HepG2 (cell line): ENCODE measurements at regions not wholly inside any gene's neighbourhood (a gene's known extent, or its start where the extent isn't known, plus 50 kb on each side); places are given as distances from the start of the nearest gene placed in this dataset.

Experiments used
- ATAC-seq: fragments of 200-7000 bp; cut with Tn5 transposase; 3 replicates; pipeline ENCODE4 v1.9.1; 2020; ENCODE audit warnings: mild to moderate bottlenecking, moderate library complexity
- BruUV-seq: library from RNA; stranded (reverse); fragments of 400-500 nt; replicated peaks from 2 replicates; lab custom pipeline; 2021; lab: Mats Ljungman, UMichigan
- CTCF ChIA-PET: fragments of 300-600 bp; formaldehyde crosslinking; extraction: SDS; loops from one replicate; lab custom pipeline; 2021; ENCODE audit warnings: low total read pairs, inconsistent platforms, low intra/inter-chr PET ratio; lab: Yijun Ruan, JAX
- POLR2A ChIA-PET: fragments of 350-600 bp; sonication (Branson Sonifier 250); formaldehyde crosslinking; loops from one replicate; lab custom pipeline; 2020; ENCODE audit warnings: antibody characterized with exemption, inconsistent platforms; lab: Yijun Ruan, JAX
- DNase-seq: peaks from one replicate; pipeline ENCODE4 v3.0.0-alpha.2; 2015; ENCODE audit warnings: low spot score
- FAIRE-seq: peaks from 3 replicates; lab custom pipeline; 2011; peaks lifted over from hg19 to GRCh38; lab: Jason Lieb, UNC
- H2AFZ ChIP-seq: one replicate; pipeline ENCODE4 v1.6.1; 2011; ENCODE audit warnings: low read length, inconsistent platforms
- H3K27ac ChIP-seq: fragments of 300-600 bp; 3 replicates; pipeline ENCODE4 v1.8.0; 2011; ENCODE audit warnings: mixed run types, mild to moderate bottlenecking, mixed read lengths, low read length, inconsistent platforms; ENCODE audit not compliant: insufficient read depth; ENCODE audit errors: extremely low read length
- H3K27me3 ChIP-seq, 2 experiments: fragments of 200-600 bp in 1 of 2; 2 replicates in 1 of 2; 3 replicates in 1 of 2; pipeline versions ENCODE4 v1.6.0 to v1.8.0; 2011; ENCODE audit warnings: low read length in 2 of 2, mild to moderate bottlenecking in 2 of 2, moderate library complexity in 2 of 2, inconsistent platforms in 1 of 2; ENCODE audit not compliant: insufficient read depth in 2 of 2, control insufficient read depth in 1 of 2
- H3K36me3 ChIP-seq, 2 experiments: fragments of 200-600 bp in 1 of 2; replicated peaks in 1 of 2; 2 replicates in 1 of 2; 3 replicates in 1 of 2; pipeline versions ENCODE4 v1.5.1 to v1.8.0; 2011; ENCODE audit warnings: low read length in 2 of 2, inconsistent platforms in 1 of 2; ENCODE audit not compliant: insufficient read depth in 2 of 2, control insufficient read depth in 1 of 2
- H3K4me1 ChIP-seq: 2 replicates; pipeline ENCODE4 v1.5.1; 2012; ENCODE audit warnings: low read length, inconsistent platforms; ENCODE audit not compliant: insufficient read depth
- H3K4me2 ChIP-seq: 2 replicates; pipeline ENCODE4 v1.6.0; 2011; ENCODE audit warnings: low read depth, low read length, inconsistent platforms
- H3K4me3 ChIP-seq, 3 experiments: fragments of 200-600 bp in 1 of 3; sonication (generic), shearing (Covaris generic) in 1 of 3; replicated peaks in 1 of 3; 2 replicates each; pipeline ENCODE4 v1.5.1; 2011 to 2016; ENCODE audit warnings: low read length in 3 of 3, inconsistent platforms in 2 of 3, low read depth in 2 of 3, mild to moderate bottlenecking in 2 of 3, control low read depth in 1 of 3, mixed read lengths in 1 of 3; ENCODE audit not compliant: insufficient read depth in 1 of 3
- H3K79me2 ChIP-seq: one replicate; pipeline ENCODE4 v1.6.1; 2011; ENCODE audit warnings: low read length, inconsistent platforms; ENCODE audit not compliant: insufficient read depth
- H3K9ac ChIP-seq: 2 replicates; pipeline ENCODE4 v1.6.0; 2011; ENCODE audit warnings: mild to moderate bottlenecking, low read depth, low read length, inconsistent platforms; ENCODE audit not compliant: insufficient read depth
- H3K9me3 ChIP-seq: 2 replicates; pipeline ENCODE4 v1.5.1; 2012; ENCODE audit warnings: mild to moderate bottlenecking, low read length
- H4K20me1 ChIP-seq: 2 replicates; pipeline ENCODE4 v1.6.0; 2011; ENCODE audit warnings: inconsistent platforms, mild to moderate bottlenecking, low read length, moderate library complexity; ENCODE audit not compliant: insufficient read depth
- FOXP1 ChIP-seq, 2 experiments: fragments of 450-650 bp in 1 of 2; IDR thresholded peaks; 2 replicates each; pipeline ENCODE4 v1.6.1; 2017 to 2018; ENCODE audit warnings: antibody characterized with exemption in 1 of 2
- HDAC1 ChIP-seq: sonication (generic); formaldehyde crosslinking; IDR thresholded peaks from 2 replicates; pipeline ENCODE4 v1.5.1; 2020; ENCODE audit warnings: mild to moderate bottlenecking, missing genetic modification reagents
- HOXA5 ChIP-seq: sonication (generic); formaldehyde crosslinking; IDR thresholded peaks from 2 replicates; pipeline ENCODE4 v1.4.0; 2020; ENCODE audit warnings: missing genetic modification reagents
- KLF6 ChIP-seq: IDR thresholded peaks from 2 replicates; pipeline ENCODE4 v1.8.0; 2016; ENCODE audit warnings: missing biosample characterization, missing genetic modification reagents
- MAFK ChIP-seq, 2 experiments: IDR thresholded peaks in 1 of 2; conservative IDR thresholded peaks in 1 of 2; 2 replicates each; pipeline ENCODE4 v1.6.1; 2011; ENCODE audit warnings: improper control_type of control experiment in 2 of 2, low read length in 2 of 2
- MLLT10 ChIP-seq: sonication (generic); formaldehyde crosslinking; IDR thresholded peaks from 2 replicates; pipeline ENCODE4 v1.4.0; 2020; ENCODE audit warnings: missing genetic modification reagents
- NFE2 ChIP-seq: sonication (generic); formaldehyde crosslinking; IDR thresholded peaks from 2 replicates; pipeline ENCODE4 v1.4.0; 2020; ENCODE audit warnings: missing genetic modification reagents
- PBX2 ChIP-seq: IDR thresholded peaks from 2 replicates; pipeline ENCODE4 v1.6.1; 2016; ENCODE audit warnings: control low read depth
- PLSCR1 ChIP-seq: sonication (generic); formaldehyde crosslinking; IDR thresholded peaks from 2 replicates; pipeline ENCODE4 v1.5.0; 2020; ENCODE audit warnings: missing genetic modification reagents, mild to moderate bottlenecking, borderline replicate concordance
- RXRB ChIP-seq: IDR thresholded peaks from 2 replicates; pipeline ENCODE4 v1.6.1; 2016; ENCODE audit warnings: borderline replicate concordance, missing genetic modification reagents, missing compliant biosample characterization
- TARDBP ChIP-seq: sonication (generic); formaldehyde crosslinking; IDR thresholded peaks from 2 replicates; pipeline ENCODE4 v1.8.0; 2022; ENCODE audit warnings: mild to moderate bottlenecking, missing genetic modification reagents
- TEAD3 ChIP-seq: optimal IDR thresholded peaks from 2 replicates; pipeline ENCODE3; 2016; ENCODE audit warnings: borderline replicate concordance
- YY1 ChIP-seq: IDR thresholded peaks from 2 replicates; pipeline ENCODE4 v1.6.1; 2011; ENCODE audit warnings: low read length, low read depth, moderate library complexity, mild to moderate bottlenecking; ENCODE audit not compliant: insufficient read depth, insufficient replicate concordance
- ZBTB7B ChIP-seq: sonication (generic); formaldehyde crosslinking; IDR thresholded peaks from 2 replicates; pipeline ENCODE4 v1.4.0; 2020; ENCODE audit warnings: missing genetic modification reagents
- ZNF562 ChIP-seq: sonication (generic); formaldehyde crosslinking; IDR thresholded peaks from 2 replicates; pipeline ENCODE4 v1.8.0; 2022; ENCODE audit warnings: missing genetic modification reagents, borderline replicate concordance
- ZSCAN5A ChIP-seq: sonication (generic); formaldehyde crosslinking; IDR thresholded peaks from 2 replicates; pipeline ENCODE4 v1.8.0; 2022; ENCODE audit warnings: mild to moderate bottlenecking, missing genetic modification reagents, borderline replicate concordance
- WGBS: methylation state at CpG from one replicate; pipeline ENCODE4 v1.1.6; 2017; ENCODE audit warnings: low lambda C conversion rate; 5-methylcytosine and 5-hydroxymethylcytosine counted together
- in situ Hi-C: cut with HindIII; loops from 2 replicates; pipeline ENCODE4 v1.10.0; 2017; ENCODE audit warnings: low pct_unique_long_range_greater_than_20kb; ENCODE audit not compliant: extremely low pct_ligation_motif_present
- intact Hi-C: fragments of 100-400 bp; cut with micrococcal nuclease; formaldehyde crosslinking; loops from one replicate; pipeline ENCODE4 v1.10.0; 2022; ENCODE audit not compliant: unreplicated experiment

- Histone ChIP-seq H3K79me2 (no peaks in the 10 kb centered on the region), H4K20me1 (no peaks in the 10 kb centered on the region), H3K36me3 (no peaks in the 10 kb centered on the region), H3K4me2 (no peak overlapping the region), H3K27ac (no peak overlapping the region), H3K4me1 (no peaks in the 10 kb centered on the region), H3K9ac (no peak overlapping the region), H3K4me3 (no peak overlapping the region), H3K27me3 (no peaks in the 10 kb centered on the region), H2AFZ (no peak overlapping the region), H3K9me3 (no peaks in the 10 kb centered on the region)
- FAIRE-seq: no peak
- intact Hi-C loops: no loop called here
- WGBS: 0% methylated on average over 2 of the region's 2 CpGs
- CTCF ChIA-PET: no interaction called here
- ATAC-seq: no peak
- no TSS peak for BruUV-seq
- POLR2A ChIA-PET: no interaction called here
- DNase-seq: no peak
- in situ Hi-C loops: no loop called here
- TF ChIP-seq TEAD3 (CRISPR knock-in tag) (no peak), RXRB (CRISPR knock-in tag) (no peak)
These were observed 163.7 kb upstream of the PPP1R2C start for GRCh38 chrX:42941671-42942070.

- no peak for FAIRE-seq
- H2AFZ ChIP-seq: no peak overlapping the region
- no peak for TF ChIP-seq MAFK (conservative IDR thresholded peaks at IDR 0.05 in 1 of 2, IDR thresholded peaks at IDR 0.05 in 1 of 2; ENCODE audit: low read length in 2 of 2)
- TF ChIP-seq YY1: no peak
- TF ChIP-seq ZSCAN5A (CRISPR knock-in tag): no peak
- TF ChIP-seq PBX2: no peak
- no peak for TF ChIP-seq HDAC1
- no peak for TF ChIP-seq PLSCR1 (CRISPR knock-in tag)
- TF ChIP-seq TARDBP (CRISPR knock-in tag): no peak
- no peak for TF ChIP-seq HOXA5 (CRISPR knock-in tag)
- TF ChIP-seq KLF6: no peak
- TF ChIP-seq ZNF562: no peak
- TF ChIP-seq FOXP1 (IDR thresholded peaks at IDR 0.05): no peak
- TF ChIP-seq FOXP1 (CRISPR knock-in tag; IDR thresholded peaks at IDR 0.05): no peak
- TF ChIP-seq NFE2: no peak
- no peak for TF ChIP-seq ZBTB7B (CRISPR knock-in tag)
- no peak for TF ChIP-seq MLLT10 (CRISPR knock-in tag)
These were observed 165.3 kb upstream of the PPP1R2C start for GRCh38 chrX:42943051-42943974.

More at GRCh38 chrX:42943051-42943974, 165.3 kb upstream of the PPP1R2C start:
- Histone ChIP-seq H3K4me1 (no peaks in the 10 kb centered on the region), H3K27me3 (no peaks in the 10 kb centered on the region), H3K4me3 (no peak overlapping the region), H4K20me1 (no peaks in the 10 kb centered on the region), H3K36me3 (no peaks in the 10 kb centered on the region), H3K4me2 (no peak overlapping the region), H3K9ac (no peak overlapping the region), H3K27ac (no peak overlapping the region), H3K9me3 (no peaks in the 10 kb centered on the region), H3K79me2 (no peaks in the 10 kb centered on the region)
- ChIA-PET POLR2A (no interaction called here), CTCF (no interaction called here)
- intact Hi-C loops: no loop called here
- in situ Hi-C loops: no loop called here
- WGBS: 0% methylated on average over 4 of the region's 6 CpGs
- DNase-seq (peak; percentile 1), ATAC-seq (no peak)
- no TSS peak for BruUV-seq
